Skeletal muscle cell (primary cell): ENCODE measurements at regions not wholly inside any gene's neighbourhood (a gene's known extent, or its start where the extent isn't known, plus 50 kb on each side); places are given as distances from the start of the nearest gene placed in this dataset.

Source experiments
- DNase-seq: peaks from one replicate; pipeline ENCODE4 v3.0.0-alpha.2; 2010; ENCODE audit warnings: low read depth
- H3K4me3 ChIP-seq: 2 replicates; pipeline ENCODE4 v1.5.1; 2011; ENCODE audit warnings: low read depth, mild to moderate bottlenecking, control low read depth, low read length, moderate library complexity

DNA sequence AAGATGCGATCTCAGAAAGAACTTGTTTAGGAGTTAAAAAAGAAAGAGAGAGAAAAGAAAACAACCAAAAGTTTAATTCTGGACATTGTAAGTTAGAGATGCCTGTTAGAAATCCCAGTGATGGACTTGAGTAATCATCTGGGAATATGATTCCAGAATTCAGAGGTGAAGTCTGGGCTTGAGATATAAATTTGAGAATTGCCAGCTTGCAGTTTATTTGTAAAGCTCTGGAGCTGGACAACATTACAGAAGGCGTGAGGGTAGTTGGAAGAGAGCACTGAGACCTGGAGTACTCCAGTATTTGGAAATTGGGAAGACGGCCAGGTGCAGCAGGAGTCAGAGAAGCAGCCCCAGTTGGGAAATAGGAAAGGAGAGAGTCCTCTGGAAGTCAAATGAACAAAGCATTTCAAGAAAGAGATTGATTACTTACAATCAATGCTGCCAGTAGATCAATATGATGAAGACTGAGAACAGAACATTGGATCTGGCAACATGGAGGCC, 128.8 kb upstream of the ARHGAP28 start:
- H3K4me3 ChIP-seq, result no peak overlapping the region
- DNase-seq, result no peak

DNA sequence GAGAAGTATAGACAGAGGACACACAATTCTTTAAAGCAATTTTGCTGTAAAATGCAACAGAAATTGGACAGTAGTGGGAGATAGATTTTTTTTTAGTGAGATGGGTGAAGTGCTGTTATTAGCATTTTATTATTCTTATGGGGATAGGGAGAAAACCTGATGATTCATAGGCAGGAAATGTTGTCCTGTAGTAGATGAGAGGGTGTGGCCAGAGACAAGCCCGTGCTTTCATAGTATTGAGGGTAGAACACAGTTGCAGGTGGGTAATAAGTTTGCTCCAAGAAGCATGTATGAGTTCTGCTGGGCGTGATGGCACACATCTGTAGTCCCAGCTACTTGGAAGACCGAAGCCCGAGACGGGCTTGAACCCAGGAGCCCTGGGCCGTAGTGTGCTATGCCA, 128.3 kb upstream of the ARHGAP28 start:
- DNase-seq, result no peak
- H3K4me3 ChIP-seq, result no peak overlapping the region

DNA sequence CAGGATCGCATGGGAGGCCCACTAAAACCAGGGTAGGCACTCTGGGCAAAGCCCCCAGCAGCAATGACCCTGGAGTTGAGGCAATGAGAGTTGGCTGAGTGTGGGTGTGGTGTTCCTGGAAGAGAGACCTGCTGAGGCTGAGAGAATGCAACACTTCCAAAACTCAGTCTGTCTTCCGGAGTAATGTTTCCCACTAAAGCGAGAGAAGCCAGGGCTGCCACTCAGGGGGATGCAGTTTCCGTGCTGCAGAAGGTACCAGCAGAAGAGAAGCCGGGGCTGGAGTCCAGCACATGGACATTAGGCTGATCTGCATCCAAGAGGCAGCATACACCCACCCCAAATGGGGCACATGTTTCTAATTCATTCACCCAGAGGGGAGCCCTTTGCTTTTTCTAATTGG, 127.2 kb upstream of the ARHGAP28 start:
- no peak for DNase-seq
- no peak overlapping the region for H3K4me3 ChIP-seq

DNA sequence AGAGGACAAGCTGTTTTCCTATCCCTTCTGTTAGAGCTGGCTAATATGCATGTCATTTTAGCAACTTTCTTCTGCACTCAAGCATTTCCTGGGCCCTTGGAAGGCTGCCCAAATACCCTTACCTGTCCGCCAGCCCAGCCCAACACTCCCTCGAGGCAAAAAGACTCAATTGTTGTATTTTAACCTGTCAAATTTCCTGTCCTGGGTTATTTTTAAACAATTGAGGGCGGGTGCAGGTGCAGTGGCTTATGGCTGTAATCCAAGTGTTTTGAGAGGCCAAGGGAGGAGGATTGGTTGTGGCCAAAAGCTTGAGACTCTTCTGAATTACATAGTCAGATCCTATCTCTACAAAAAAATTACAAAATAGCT, 125.0 kb upstream of the ARHGAP28 start:
- no peak for DNase-seq

DNA sequence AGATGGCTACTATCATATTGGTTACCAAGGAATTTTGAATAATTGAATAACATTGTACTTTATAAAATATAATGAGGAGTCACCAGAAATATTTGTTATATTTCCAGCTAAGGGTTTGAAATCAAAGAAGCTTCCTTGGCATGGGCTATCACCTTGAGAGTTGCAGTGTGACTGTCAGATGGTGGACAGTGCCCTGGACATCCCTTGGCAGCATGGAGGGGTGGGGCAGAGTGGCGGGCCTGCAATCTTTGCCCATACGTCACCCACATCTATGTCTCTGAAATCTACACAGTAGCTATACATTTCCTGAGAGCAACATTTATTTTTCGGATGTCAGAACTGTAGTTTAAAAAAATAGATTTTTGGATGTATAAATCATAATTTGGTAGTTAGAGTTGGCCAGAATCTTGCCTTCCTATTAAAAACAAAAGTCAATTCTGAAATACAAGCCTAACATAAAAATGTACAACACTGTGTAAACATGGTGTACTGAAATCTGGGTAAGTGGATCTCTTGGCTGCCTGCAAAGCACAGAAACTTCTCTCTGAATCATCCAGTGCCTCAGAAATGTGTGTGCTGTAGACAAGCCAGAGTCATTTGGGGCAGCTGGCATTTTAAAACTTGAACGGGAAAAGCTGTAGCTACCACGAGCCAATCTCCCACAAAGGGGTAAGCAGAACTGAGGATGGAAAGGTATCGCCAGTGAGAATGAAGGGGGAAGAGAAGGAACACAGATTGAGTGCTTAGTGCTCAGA, 124.2 kb upstream of the ARHGAP28 start:
- H3K4me3 ChIP-seq, result no peak overlapping the region
- no peak for DNase-seq

More for the DNA sequence above, 125.0 kb upstream of the ARHGAP28 start:
- H3K4me3 ChIP-seq, result no peak overlapping the region

DNA sequence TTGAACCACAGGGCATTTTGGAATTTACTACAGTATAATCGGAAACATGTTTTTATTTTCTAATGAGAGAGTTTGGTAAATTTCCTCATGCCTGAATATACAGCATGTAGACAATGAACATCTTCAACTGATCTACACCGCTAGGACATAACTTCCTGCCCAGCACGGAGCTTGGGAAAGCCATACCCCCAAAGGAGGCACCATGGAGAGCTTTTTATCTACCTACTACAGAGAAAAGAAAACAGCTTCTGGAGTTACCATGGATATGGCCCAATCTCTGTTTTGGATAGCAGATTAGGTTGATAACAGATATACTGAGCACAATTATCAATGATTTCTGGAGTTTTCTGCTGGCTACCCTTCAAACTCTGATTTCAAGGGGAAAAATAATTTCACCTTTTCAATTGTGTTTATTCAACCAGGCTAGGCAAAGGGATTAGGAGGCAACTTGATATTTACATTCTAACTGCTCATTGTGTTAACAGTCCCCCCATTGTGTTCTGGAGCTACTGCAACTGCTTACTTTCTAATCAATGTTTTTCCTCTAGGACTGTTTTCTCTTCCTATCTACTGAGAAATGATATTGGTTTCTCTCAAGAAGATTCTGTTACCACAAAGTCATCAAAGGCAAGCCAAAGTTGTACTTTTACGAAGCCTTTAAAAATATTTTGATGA, 123.0 kb upstream of the ARHGAP28 start:
- H3K4me3 ChIP-seq, result no peak overlapping the region
- no peak for DNase-seq

DNA sequence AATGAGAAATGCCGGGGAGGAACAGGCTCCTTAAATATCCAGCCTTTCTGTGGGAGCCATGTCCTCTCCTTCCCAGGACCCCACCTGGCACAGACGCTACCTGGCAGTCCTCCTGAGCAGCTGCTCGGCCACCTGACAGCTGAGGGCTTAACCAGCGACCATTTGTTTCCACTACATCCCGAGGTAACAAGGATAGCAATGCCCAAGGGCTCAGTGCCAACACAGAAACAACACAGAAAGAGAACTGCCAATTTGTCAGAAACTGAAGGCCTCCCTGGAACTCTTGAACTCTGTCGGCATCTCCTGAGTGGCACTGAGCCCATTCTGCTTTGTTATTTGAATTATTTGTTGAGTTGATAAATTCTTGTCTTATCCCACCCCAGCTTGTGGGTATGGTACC, 122.2 kb upstream of the ARHGAP28 start:
- DNase-seq, result no peak
- H3K4me3 ChIP-seq, result no peak overlapping the region

DNA sequence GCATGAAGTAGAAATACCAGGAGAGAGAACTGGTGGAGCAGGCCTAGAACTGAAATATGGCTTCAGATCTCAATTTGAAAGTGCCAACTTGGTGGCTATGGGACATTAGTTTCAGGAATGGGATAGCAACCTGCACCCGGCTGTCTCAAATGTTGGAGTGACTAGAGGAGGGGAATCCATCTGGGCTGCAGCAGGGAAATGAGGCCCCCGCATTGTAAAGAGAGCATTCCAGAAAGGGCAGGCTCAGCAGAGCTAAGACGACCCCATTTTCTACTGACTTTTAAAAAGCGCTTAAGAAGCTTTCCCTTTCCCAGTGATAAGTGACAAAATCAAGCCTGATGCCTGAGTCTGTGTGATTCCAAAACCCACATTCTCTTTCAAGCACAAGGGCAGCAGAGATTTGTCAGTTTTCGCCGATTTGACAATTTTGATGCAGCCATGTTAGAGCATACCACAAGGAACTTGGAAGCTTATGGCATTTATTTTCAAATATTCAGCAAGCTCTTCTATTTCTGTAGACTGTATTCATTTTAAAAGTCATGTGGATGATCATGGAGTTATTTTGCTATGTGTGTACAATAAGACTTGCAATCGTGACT, 119.8 kb upstream of the ARHGAP28 start:
- DNase-seq, result no peak
- no peak overlapping the region for H3K4me3 ChIP-seq

DNA sequence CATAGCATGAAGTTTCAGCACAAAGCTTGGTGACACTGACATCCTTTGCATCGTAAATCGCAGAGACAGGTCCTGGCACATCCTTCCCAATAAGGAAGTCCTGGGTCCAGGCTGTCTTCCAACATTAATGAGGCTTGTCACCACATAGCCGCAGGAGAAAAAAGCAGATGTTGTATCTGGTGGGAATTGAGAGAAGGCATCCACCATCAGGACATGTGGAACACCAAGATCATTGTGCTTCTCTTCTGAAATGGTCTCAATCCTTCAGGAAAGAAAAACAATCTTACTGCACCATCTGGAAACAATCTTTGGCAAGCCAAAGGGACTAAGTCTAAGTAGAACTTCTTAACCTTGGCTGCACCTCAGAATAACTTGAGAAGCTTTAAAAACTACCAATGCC, 119.0 kb upstream of the ARHGAP28 start:
- H3K4me3 ChIP-seq, result no peak overlapping the region
- DNase-seq, result no peak

DNA sequence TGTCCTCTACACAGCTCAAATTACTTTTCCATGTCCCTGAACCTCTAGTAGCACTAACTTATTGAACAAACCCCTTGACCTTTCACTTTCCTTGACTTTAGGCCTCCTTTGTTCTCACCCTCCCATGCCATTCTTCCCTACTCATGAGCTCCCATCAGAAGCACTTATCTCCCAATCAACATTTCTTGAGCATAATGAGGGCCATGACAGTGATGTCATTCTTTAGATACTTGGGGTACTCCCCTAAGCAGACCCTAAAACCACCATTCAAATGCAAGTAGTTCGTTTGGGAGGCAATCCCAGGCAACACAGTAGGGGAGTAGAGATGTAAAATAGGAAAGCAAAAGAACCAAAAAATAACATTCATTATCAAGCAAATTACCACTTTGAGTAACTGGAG, 115.9 kb upstream of the ARHGAP28 start:
- H3K4me3 ChIP-seq, result no peak overlapping the region
- no peak for DNase-seq

DNA sequence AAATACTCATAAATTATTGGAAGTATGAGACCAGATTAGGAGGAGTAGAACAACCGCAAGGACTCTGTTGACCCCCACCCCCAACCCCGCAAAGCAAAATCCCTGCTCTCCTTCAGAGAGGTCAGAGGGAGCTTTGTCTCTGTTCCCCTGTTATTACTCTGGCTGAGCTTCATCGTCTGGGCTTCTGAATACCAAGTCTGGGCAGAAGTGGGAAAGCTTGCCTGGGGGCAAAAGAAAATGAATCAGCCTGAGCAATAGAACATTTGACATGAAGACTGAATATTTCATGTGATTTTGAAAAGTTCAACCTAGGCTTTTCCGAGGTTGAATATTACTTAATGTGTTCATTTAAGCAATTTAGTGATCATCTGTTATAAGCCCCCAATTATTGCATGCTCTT, 114.6 kb upstream of the ARHGAP28 start:
- DNase-seq, result no peak

DNA sequence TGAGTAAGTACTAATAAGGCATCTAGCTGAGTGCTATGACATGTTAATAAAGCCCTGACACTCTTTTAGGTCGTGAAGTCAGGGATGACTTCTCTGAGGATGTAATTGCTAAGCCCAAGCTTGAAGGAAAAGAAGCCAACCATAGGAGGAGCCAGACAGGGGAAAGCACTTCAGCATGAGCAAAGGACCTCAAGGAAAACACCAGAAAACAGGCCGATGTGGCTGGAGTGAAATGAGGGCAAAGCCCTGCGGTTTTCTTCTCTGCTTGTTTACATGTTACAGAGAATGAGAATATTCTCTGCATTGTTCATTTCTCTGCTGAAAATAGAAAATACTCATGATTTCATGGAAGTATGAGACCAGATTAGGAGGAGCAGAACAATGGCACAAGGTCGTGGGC, 112.5 kb upstream of the ARHGAP28 start:
- H3K4me3 ChIP-seq, result no peak overlapping the region
- DNase-seq, result no peak

More for the DNA sequence above, 114.6 kb upstream of the ARHGAP28 start:
- no peak overlapping the region for H3K4me3 ChIP-seq

DNA sequence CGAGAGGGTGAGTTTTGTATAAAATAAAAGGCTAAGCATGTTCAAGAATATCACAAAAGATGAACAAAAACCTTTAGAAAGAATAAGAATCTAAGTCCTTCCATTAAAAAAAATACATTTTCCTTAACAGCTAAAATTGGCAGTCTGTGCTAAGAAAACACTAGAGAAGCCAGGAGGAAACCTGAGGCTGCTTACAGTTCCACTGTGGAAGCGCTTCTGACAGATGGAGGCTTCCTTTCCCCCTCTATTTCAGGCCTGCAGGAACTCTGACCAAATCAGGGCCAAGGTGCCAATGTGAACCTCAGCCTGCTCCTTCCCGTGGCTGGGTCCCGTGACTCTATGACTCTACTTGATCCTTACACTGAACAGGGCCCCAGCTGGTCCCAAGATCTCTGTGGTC, 108.1 kb upstream of the ARHGAP28 start:
- H3K4me3 ChIP-seq, result no peak overlapping the region
- no peak for DNase-seq

DNA sequence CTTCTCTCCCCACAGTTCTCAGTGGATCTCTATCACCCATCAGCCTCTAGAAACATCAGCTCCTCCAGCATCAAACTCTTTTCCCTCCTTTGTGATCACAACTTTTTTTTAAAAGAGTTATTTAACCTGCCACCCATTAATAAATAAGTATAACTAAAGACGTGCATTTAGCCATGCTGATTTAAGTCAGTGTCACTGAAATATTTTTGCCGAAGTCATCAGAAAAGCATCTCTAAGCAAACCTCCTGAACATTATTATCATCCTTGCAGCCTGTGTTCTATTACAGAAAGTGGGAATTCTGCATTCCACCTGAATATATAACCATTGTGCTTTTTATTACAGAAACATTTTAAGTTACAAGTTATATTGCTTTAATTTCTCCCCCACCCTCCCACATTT, 106.2 kb upstream of the ARHGAP28 start:
- DNase-seq, result no peak
- no peak overlapping the region for H3K4me3 ChIP-seq

DNA sequence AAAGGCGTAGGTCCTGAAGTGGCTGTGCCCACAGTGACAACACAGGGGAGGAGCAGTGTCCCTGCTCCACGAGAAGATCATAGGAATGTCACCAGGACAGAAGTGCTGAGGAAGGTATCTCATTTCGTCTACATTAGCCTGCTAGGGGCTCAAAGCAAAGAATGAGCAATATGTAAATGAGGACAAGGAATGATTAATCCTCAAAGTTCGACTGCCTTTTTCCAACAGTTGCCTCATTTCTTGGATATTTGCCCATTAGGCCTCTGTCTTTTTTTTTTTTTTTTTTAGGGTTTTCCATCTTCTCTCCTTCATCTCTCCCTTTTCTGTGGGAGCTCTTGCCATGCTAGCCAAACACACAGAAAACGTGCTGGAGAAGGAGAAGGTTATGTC, 105.2 kb upstream of the ARHGAP28 start:
- H3K4me3 ChIP-seq, result no peak overlapping the region
- DNase-seq, result peak; percentile 57

DNA sequence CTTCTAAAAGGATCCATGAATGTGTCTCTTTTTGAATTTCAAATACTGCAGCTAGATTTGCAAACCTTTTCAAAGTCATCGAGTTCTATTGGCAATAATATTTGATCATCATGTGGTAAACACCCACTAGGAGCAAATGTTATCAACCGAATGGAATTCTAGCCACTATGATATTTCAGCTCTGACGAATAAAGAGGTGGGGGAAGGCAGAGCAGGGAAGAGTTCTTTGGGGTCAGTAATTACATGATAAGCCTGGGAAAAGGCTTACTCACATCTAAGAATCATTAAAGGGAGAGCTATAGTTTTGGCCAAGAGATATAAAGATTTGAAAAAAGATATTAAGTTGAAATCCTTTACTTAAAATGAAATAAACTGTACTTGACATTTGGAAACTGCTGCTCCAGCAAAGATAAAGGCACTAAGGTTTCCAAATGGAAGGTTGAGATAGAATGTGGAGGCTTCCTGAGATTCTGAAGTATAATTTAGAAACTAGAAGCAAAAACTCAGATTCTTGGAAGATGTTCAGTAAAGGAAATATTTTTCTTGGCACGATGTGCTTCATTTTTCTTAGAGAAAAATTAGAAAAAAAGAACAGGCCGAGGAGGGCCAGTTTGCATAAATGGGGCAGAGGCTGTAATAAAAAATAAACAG, 104.7 kb upstream of the ARHGAP28 start:
- no peak overlapping the region for H3K4me3 ChIP-seq
- peak; percentile 28 for DNase-seq

DNA sequence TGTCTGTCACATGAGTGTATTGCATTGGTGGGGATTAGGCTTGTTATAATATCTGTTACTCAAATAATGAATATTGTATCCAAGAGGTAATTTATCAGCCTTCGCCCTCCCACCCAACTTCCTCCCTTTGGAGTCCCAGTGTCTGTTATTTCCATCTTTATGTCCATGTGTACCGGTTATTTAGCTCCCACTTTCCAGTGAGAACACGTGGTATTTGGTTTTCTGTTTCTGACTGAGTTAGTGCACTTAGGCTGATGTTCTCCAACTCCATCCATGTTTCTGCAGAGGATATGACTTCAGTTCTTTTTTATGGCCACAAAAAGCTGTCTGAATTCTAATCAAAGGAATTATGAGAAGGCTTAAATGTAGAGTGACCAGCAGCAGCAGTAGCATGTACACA, 104.0 kb upstream of the ARHGAP28 start:
- DNase-seq, result no peak
- no peak overlapping the region for H3K4me3 ChIP-seq

DNA sequence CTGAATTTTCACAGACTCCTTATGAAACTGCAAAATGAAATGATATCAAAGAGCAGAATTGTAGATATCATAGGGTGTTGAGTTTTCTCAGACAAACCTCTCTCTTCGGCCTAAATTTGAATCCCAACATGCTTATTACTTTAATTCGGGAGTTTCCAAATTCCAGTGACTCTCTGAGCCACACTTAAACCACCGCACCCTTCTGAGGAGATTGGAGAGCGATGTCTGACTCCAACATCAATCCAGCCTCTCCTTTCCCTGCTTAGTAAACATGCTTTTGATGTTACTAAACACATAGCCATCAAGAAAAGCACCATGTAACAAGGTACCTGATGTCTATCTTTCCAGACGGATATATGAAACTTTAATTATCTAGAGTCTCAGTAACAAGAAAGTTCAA, 103.1 kb upstream of the ARHGAP28 start:
- H3K4me3 ChIP-seq, result no peak overlapping the region
- no peak for DNase-seq

DNA sequence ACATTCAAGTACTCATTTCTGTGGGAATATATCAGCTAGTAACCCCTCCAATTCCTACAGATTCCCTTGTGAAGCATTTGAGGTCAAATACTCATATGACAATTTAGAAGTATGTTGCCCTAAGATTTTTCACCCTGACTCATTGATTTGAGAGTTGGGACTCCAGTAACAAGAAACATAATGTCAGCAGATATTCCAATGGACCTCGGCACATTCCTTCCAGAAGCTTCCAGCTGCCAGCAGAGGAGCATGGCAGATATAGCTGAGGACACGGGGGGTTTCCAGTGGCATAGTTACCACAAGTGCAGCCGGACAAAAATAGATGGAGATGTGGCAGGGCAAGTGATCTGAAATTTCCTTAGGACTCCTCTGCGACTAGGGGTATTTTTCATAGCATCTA, 101.9 kb upstream of the ARHGAP28 start:
- peak; percentile 47 for DNase-seq

DNA sequence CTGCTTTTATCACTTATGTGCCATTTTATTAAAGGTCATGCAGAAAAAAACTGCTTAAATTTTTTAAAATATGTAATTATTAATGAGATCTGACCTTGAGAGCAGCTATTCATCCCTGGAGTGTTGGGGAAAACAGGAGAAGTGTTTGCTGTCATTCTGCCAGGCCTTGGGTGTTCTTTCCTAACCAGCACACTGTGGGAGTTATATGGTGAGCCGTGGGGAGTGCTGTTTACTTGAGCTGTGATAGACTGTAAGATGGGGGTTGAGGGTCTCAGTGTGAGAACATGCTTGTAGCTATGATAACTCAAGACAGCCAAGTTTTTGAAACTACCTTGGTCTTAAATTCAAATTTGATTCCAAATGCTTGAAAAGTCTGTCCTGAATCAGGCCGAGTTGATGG, 101.3 kb upstream of the ARHGAP28 start:
- no peak for DNase-seq
- no peak overlapping the region for H3K4me3 ChIP-seq

More for the DNA sequence above, 101.9 kb upstream of the ARHGAP28 start:
- H3K4me3 ChIP-seq, result no peak overlapping the region
